HCT116 (cell line): ENCODE measurements at regions not wholly inside any gene's neighbourhood (a gene's known extent, or its start where the extent isn't known, plus 50 kb on each side); places are given as distances from the start of the nearest gene placed in this dataset.

Experiments
- CTCF ChIP-seq, 3 experiments: fragments of 200-600 bp in 1 of 3; sonication (generic) in 1 of 3; IDR thresholded peaks in 2 of 3; conservative IDR thresholded peaks in 1 of 3; 2 replicates each; pipeline ENCODE4 v1.5.1; 2012 to 2017; ENCODE audit warnings: low read depth in 2 of 3, low read length in 2 of 3, antibody characterized with exemption in 1 of 3, borderline replicate concordance in 1 of 3, control low read depth in 1 of 3, mild to moderate bottlenecking in 1 of 3, mixed read lengths in 1 of 3, mixed run types in 1 of 3, moderate library complexity in 1 of 3; ENCODE audit not compliant: insufficient read depth in 1 of 3
- EGR1 ChIP-seq: IDR thresholded peaks from 2 replicates; pipeline ENCODE4 v1.6.1; 2012; ENCODE audit warnings: low read depth
- EZH2phosphoT487 ChIP-seq: fragments of 200-600 bp; IDR thresholded peaks from 2 replicates; pipeline ENCODE4 v1.6.1; 2018; ENCODE audit warnings: antibody characterized with exemption, borderline replicate concordance
- JUND ChIP-seq: IDR thresholded peaks from 2 replicates; pipeline ENCODE4 v1.6.1; 2012
- POLR2A ChIP-seq: IDR thresholded peaks from 2 replicates; pipeline ENCODE4 v1.7.0; 2011; ENCODE audit warnings: borderline replicate concordance; ENCODE audit not compliant: insufficient read depth, insufficient read length; ENCODE audit errors: extremely low read depth
- POLR2AphosphoS5 ChIP-seq: IDR thresholded peaks from 2 replicates; pipeline ENCODE4 v1.6.1; 2011; ENCODE audit warnings: mild to moderate bottlenecking, low read depth, low read length, moderate library complexity
- SP1 ChIP-seq: IDR thresholded peaks from 2 replicates; pipeline ENCODE4 v1.6.1; 2012; ENCODE audit warnings: low read depth
- ZFX ChIP-seq: fragments of 450-650 bp; IDR thresholded peaks from 2 replicates; pipeline ENCODE4 v1.6.1; 2017
- TF ChIP-seq, protein P1 (sequence below): IDR thresholded peaks from 2 replicates; pipeline ENCODE4 v1.6.1; 2012

GRCh38 chr2:142756430-142756829 is 121.0 kb upstream of the KYNU start:
- TF ChIP-seq CTCF (IDR thresholded peaks at IDR 0.05 in 2 of 3, conservative IDR thresholded peaks at IDR 0.05 in 1 of 3; ENCODE audit: borderline replicate concordance in 1 of 3, insufficient read depth in 1 of 3, low read depth in 2 of 3, low read length in 2 of 3): no peak
- no peak for TF ChIP-seq SP1
- TF ChIP-seq POLR2AphosphoS5: no peak
- no peak for TF ChIP-seq EZH2phosphoT487
- TF ChIP-seq JUND: no peak
- TF ChIP-seq, protein P1, sequence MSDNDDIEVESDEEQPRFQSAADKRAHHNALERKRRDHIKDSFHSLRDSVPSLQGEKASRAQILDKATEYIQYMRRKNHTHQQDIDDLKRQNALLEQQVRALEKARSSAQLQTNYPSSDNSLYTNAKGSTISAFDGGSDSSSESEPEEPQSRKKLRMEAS: no peak
- TF ChIP-seq ZFX: no peak
- TF ChIP-seq POLR2A: no peak
- TF ChIP-seq EGR1: no peak
